Suppressor macrophage (primary cell): ENCODE measurements at regions not wholly inside any gene's neighbourhood (a gene's known extent, or its start where the extent isn't known, plus 50 kb on each side); places are given as distances from the start of the nearest gene placed in this dataset.

Source experiments
- DNase-seq, 4 experiments: peaks; one replicate each; pipeline ENCODE4 v3.0.0-alpha.2; 2020 to 2022

DNA sequence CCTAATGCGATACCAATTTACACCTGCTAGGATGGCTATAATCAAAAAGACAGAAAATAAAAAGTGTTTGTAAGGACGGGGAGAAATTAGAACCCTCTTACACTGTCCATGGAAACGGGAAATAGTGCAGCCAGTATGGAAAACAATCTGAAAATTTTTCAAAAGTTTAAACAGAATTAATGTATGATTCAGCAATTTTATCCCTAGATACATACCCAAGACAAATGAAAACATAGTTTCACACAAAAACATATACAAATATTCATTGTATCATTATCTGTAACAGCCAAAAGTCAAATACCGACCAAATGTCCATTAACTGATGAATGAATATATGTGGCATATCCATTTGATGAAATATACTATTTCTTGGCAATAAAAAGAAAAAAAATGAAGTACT is 313.5 kb upstream of the GYPC start:
- no peak for DNase-seq

DNA sequence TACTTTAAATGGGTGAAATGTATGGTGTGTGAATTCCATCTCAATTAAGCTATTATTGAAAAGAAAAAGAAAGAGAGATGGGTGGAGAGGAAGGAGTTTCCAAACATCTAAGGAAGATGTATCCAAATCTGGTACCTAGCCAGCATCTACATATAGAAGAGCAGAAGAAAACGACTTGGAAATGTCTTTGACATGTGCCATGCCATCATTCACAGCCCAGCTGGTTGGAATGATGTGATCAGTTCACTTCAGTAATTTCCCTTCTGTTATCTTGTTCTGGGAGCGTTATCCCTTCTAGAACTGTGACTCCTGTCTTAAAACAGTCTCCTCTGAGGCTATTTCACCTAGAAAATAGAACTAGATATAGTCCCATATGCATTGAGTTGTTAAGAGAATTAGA is 312.8 kb upstream of the GYPC start:
- no peak for DNase-seq

GRCh38 chr2:126344493-126344892 is 311.5 kb upstream of the GYPC start:
- no peak for DNase-seq

DNA sequence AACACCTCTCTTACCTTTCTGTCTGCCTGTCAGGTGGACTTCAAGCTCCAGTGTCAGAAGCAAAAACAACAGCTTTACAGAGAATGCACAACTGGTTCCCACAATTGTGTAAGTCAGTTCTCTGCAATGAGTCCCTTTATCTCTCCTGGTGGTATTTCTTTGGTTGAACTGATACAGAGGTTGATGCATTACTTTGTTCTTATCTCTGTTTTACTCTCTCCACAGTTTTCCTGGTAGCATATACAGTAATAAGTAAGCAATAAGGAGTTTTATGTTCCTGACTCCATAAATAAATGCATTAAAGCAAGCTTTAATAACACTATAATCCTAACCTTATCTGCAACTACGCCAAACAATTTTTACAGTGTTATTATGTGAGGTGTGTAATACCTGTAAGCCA is 310.3 kb upstream of the GYPC start:
- no peak for DNase-seq

GRCh38 chr2:126356631-126357030 is 299.3 kb upstream of the GYPC start:
- no peak for DNase-seq

DNA sequence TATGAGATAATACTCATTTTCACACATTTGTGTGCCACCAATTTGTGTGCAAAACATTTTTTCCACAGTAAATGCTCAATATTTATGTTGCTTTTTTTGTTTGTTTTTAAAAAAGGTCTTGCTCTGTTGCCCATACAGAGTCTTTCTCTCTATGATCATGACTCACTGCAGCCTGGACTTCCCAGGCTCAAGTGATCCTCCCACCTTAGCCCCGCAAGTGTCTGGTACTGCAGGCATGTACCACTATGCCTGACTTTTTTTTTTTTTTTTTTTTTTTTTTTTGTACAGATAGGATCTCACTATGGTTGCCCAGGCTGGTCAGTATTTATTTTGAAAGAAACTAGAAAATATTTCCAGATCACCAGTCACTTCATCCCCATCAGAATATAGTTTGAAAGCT is 297.8 kb upstream of the GYPC start:
- no peak for DNase-seq

DNA sequence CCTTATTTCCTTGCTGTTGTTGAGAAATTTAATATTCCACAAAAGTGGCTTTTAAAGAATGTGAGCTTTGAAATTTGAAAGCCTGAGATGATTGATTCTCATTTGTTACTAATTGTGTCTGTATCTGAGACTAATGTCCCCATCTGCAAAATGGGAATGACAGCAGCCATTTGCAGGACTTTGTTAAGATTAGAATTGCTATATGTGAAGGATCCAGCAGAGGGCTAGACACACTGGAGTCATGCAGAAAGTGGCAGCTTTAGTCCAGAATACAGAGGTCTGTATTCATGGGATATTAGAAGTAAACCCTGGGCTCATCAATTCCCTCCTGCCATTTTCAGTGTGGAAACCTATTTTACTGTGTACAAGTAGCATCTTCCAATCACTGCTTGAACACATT is 296.5 kb upstream of the GYPC start:
- peak; percentile 40 to 61 (median 50) for DNase-seq

DNA sequence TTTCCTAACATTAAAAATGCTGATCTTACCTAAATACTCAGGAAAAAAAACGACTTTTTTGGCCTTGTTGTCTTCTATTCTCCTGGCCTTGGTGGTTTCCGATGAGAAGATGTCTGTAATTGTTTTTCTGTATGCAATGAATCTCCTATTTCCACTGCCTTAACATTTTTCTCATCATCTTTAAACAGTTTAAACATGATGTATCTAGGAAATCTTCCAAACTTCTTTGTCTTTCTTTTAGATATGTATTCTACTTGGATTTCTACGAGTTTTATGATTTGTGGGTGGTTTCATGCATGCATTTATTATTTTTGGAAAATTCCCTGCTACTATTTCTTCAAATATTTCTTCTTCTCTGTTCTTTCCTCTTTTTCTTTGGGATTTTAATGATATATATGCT is 288.6 kb upstream of the GYPC start:
- no peak for DNase-seq

DNA sequence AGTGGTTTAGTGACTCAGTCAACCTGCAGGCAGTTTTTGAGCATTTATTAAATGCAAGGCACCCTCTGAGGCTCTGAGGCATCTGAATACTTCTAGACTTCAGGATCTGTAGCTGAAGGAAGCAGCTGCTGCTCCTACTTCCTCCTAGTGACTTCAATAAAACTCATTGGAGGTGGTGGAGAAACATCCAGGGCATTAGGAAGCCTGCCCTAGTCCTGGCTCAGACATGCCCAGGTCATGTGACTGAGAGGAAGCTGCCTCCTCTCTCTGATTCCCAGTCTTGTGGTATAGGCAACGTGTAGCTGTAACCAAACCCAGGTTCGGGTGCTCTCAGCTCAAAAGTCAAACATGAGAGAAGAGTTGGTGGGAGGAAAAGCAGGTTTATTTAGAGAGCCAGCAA is 287.2 kb upstream of the GYPC start:
- DNase-seq, result peak; percentile 36 to 57 (median 49)

DNA sequence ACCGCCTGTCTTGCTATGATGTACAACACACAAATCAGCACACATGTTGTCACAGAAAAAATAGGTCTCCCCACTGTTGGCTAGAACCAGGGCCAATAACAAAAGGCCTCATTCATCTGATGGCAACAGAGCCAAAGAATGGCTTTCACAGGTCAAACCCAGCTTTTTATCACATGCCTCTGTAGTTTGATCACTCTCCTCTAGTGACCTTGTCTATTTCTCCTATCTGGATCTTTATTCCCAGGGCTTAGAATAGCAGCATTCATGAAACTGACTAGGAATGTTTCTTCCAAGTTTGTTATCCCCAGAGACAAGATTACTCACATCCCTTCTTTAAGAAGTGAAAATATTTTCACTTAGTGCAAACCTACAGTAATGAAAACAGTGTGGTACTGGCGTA is 285.8 kb upstream of the GYPC start:
- no peak for DNase-seq

DNA sequence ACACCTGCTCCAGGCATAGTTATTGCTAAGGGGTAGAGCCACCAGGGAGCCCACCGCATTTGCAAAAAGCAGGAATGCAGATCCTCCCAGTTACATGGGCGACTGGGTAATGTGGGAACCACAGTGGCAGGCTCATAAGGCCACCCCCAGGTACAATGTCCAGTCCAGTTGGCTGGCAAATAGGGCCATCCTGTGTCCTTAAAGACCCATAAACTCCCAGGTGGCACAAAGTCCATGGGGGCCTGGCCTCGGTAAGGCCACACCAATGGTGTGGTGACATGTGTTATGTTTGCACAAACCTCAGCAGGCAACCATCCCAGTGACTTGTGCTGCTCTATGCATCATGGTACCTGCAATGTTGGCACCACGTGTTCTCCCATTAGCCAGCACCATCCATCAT is 283.6 kb upstream of the GYPC start:
- DNase-seq, result no peak

- no peak for DNase-seq
Measured at GRCh38 chr2:126378176-126378575, 277.8 kb upstream of the GYPC start.

DNA sequence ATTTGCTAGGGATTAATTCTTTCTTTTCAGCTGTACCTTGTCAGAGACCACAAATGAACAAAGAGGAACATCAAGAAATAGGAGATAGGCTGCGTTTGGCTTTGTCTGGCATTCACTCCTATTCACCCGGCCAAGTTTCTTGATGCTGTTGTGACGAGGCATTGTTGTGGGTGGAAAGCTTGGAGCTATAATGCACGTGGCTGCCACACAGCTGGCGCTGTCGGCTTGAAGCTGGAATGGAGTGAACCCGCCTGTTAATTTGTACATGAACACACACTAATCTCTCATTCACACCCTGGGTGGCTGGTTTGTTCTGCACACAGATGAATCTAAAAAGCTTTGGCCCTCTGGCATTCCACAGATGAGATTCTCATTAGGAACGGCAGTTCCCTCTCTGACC is 274.9 kb upstream of the GYPC start:
- DNase-seq, result no peak

GRCh38 chr2:126382998-126383397 is 273.0 kb upstream of the GYPC start:
- DNase-seq, result no peak

GRCh38 chr2:126383800-126384199 is 272.2 kb upstream of the GYPC start:
- DNase-seq, result no peak

- no peak for DNase-seq
Measured at GRCh38 chr2:126385441-126385840, 270.5 kb upstream of the GYPC start.

GRCh38 chr2:126385983-126386382 is 270.0 kb upstream of the GYPC start:
- no peak for DNase-seq

DNA sequence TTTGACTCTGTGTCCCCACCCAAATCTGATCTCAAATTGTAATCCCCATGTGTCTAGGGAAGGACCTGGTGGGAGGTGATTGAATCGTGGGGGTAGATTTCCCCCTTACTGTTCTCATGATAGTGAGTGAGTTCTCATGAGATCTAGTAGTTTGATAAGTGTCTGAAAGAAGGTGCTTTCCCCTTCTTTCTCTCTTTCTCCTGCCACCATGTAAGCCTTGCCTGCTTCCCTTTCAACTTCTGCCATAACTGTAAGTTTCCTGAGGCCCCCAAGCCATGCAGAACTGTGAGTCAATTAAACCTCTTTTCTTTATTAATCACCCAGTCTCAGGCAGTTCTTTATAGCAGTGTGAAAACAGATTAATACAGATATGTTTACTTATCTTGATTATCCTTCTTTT is 266.5 kb upstream of the GYPC start:
- DNase-seq, result no peak

DNA sequence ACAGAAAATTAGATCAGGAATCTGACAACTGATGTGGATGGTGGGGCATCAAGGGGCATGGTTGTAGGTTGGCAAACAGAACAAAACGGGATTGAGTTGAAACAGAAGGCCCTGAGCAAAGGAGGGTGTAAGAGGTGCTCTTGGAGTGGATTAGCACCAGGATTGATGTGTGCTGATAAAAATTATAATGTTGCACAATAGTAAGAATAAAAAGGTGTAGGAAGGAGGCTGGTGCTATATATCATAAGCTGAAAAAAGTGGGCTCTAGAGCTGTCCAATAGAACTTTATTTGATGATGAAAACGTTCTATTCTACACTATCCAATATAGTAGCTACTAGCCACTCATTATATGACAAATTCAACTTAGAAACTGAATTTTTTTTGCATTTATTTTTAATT is 263.1 kb upstream of the GYPC start:
- no peak for DNase-seq

GRCh38 chr2:126399001-126399400 is 257.0 kb upstream of the GYPC start:
- DNase-seq, result peak; percentile 29 to 53 (median 45)

GRCh38 chr2:126403039-126403628 is 252.8 kb upstream of the GYPC start:
- DNase-seq, result no peak

DNA sequence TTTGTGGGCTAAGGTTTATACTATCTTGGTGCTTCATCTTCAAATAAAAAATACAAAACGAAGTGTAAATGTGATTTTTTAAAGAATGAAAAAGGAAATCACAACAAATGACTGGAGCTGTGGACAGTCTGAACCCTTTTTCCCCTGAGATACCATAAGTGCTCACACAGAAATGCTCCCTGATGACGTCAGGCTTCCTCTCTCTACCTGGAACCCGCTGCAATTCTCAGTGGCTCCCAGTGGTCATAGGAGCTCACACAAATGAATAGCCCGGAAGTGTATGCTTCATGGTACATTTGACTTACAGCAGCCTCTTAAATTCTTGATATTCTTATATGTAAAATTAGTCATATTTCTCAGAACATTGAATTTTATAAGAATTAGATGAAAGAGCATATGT is 249.7 kb upstream of the GYPC start:
- no peak for DNase-seq

- no peak for DNase-seq
Measured at GRCh38 chr2:126408671-126409070, 247.3 kb upstream of the GYPC start.

- no peak for DNase-seq
Measured at GRCh38 chr2:126409850-126410249, 246.1 kb upstream of the GYPC start.

GRCh38 chr2:126413079-126413478 is 242.9 kb upstream of the GYPC start:
- no peak for DNase-seq

DNA sequence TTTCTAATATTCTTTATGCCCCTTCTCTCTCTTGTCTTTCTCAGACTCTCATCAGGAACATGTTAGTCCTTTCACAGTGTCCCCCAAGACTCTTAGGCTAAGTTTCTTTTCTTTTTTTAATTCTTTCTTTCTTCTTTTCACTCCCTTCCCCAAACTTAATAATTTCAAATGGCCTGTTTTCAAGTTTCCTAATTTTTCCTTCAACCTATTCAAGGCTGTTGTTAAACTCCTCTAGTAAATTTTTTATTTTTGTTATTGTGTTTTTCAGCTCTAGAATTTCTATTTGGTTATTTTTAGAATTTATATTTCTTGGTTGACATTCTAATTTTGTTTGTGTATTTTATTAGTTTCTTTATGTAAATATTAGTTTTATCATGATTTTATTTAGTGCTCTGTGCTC is 236.6 kb upstream of the GYPC start:
- no peak for DNase-seq
